HG03159 (cell line): ENCODE measurements at regions not wholly inside any gene's neighbourhood (a gene's known extent, or its start where the extent isn't known, plus 50 kb on each side); places are given as distances from the start of the nearest gene placed in this dataset.

Source experiments
- ATAC-seq: cut with Tn5 transposase; IDR thresholded peaks from one replicate; pipeline ENCODE4 v1.9.1; 2021; ENCODE audit warnings: mild to moderate bottlenecking, moderate library complexity; ENCODE audit not compliant: unreplicated experiment

DNA sequence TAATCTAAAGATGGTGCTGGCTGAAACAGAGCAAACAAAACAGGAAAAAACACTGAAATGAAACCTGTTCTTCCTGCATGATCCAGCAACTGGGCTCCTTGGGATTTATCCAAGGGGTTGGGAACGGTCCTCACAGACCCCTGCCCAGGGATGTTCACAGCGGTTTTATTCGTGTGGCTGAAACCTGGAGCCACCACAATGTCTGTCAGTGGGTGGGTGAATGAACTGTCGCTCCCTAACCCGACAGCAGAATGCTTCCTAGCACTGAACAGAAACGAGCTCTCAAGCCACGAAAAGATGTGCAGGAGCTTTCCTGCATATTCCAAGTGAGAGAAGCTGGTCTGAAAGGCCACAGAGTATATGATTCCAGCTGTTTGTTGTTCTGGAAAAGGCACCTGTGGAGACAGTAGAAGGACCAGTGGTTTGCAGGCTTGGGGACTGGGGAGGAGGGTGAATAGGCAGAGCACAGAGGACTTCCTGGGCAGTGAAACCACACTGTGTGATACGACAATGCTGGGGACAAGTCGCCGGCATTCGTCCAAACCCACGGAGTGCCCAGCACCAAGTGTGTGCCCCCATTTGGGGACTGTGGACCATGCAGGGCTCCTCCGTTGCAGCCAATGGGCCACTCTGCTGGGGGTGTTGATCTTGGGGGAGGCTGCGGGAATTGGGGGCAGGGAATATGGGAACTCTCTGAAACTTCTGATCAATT is 73.9 kb downstream of the TEX29 start:
- ATAC-seq: no peak

DNA sequence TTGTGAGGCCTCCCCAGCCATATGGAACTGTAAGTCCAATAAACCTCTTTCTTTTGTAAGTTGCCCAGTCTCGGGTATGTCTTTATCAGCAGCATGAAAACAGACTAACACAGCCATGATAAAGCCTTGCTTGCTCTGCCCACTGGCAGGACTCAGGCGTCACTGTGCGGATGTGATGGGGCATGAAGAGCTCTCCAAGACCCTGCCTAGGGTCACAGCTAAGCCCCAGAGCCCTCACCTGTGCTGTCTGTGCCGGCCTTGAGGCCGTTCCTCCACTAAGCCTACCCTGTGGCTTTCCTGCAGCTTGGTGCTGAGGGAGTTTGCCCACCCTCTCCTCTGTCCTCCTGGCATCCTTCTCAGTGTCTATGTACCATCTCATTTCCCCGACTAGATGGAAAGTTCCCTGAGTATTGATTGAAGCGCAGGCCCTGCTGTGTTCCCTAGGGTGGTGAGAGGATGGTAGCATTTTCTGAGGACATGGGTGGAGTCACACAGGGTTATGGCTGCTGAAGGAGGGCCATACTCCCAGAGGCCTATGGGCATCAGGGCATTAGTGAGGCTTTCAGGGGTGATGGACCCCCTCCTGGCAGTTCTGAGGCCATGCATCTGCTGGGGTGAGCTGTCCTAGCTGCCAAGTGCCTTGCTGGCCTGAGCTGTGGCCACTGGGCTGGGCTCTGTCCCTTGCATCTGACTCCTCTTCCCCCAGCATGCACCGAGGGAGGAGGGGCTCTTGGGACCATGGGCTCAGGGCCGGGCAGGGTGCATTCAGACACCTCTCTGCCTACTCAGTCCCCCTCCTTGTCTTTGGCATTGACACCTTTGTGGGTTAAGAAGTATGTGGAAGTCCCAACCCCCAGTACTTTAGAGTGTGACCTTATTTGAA is 75.3 kb downstream of the TEX29 start:
- no peak for ATAC-seq

DNA sequence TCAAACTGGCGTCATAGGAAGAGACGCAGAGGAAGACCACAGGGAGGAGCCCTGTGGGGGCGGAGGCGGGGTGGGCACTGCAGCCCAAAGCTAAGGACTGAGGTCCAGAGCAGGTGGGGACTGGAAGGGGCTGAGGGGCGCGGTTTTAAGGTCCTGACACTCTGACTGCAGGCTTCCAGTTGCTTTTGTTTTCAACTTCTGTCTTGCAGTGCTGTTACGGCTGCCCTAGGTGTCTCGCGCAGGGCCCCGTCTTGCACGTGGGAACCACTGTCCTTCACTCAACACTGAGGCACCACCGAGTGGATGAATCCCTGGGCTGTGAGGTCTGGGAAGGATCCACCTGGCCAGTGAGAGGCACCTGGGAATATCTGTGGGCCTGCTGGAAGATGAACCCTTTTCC is 76.0 kb downstream of the TEX29 start:
- no peak for ATAC-seq

- no peak for ATAC-seq
Observed at GRCh38 chr13:111397202-111397880, 76.9 kb downstream of the TEX29 start.

DNA sequence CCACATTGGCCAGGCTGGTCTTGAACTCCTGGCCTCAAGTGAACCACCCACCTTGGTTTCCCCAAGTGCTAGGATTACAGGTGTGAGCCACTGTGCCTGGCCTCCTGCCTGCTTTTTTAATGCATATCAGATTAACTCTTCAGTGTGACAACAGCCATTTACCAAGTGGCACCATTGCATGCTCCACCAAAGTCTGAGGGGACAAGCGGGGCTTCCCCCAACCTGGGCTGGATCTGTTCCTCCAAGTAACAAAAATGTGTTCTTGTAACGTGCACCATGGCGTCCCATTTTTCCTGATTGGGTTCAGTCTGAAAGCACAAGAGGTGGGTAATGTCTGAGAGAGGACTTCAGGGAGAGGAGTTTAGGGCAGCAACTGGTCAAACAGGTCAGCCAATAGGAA is 77.8 kb downstream of the TEX29 start:
- no peak for ATAC-seq

- ATAC-seq: no peak
Observed at GRCh38 chr13:111398715-111399299, 78.4 kb downstream of the TEX29 start.

GRCh38 chr13:111399334-111399733 is 78.9 kb downstream of the TEX29 start:
- ATAC-seq: no peak

GRCh38 chr13:111399776-111400538 is 79.5 kb downstream of the TEX29 start:
- no peak for ATAC-seq

- no peak for ATAC-seq
Observed at GRCh38 chr13:111401151-111401550, 80.7 kb downstream of the TEX29 start.

DNA sequence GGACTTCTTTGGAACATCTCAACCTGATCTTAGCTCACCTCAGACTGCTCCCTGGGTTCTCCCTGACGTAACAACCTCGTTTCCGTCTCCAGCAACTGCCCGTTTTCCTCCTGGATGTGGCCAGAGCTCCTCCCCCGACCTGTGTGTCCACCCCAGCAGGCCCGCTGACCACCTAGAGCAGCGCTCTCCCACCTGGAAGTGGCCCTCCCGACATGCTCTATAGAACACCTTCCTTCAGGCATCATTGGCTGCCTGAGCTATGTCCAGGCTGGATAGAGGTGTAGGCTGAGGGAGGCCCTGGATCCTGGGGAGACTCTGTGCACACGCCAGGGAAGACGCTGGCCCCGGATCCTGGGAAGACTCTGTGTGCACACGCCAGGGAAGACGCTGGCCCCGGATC is 81.3 kb downstream of the TEX29 start:
- no peak for ATAC-seq

GRCh38 chr13:111402441-111402840 is 82.0 kb downstream of the TEX29 start:
- no peak for ATAC-seq

DNA sequence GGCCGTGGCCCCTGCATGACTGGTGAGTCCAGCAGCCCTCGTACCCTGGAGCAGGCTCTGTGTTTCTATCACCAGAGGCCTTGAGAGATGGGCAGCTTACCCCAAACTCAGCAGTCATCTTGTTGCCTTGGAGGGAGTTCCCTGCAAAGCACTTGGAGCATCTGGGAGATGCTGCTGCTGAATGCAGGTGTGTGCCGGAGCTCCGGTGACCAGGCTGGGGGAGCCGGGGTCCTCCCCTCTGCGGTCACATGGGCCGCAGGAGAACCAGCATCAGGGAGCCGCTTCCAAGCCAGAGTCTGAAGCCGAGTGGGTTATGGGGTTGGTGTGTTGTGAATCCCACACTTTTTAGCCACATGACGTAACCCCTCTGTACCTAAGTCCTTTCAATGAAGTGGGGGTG is 82.8 kb downstream of the TEX29 start:
- no peak for ATAC-seq

DNA sequence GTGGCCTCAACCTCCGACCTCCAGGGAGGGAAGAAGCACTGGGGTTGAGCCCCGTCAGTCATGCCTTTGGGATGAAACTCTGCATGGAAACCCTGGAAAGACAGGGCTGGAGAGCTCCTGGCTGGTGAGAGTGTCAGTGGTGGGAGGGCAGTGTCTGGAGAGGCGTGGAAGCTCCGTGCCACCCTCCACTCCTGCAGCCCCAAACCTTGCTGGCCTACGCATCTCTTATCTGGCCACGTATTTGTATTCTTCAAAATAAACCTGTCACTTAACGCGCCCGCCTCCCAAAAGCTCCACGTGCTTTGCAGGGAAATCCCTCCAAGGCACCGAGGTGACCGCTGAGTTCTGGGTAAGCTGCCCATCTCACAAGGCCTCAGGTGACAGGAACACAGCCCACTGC is 84.3 kb downstream of the TEX29 start:
- no peak for ATAC-seq

- no peak for ATAC-seq
Observed at GRCh38 chr13:111406636-111407035, 86.2 kb downstream of the TEX29 start.

DNA sequence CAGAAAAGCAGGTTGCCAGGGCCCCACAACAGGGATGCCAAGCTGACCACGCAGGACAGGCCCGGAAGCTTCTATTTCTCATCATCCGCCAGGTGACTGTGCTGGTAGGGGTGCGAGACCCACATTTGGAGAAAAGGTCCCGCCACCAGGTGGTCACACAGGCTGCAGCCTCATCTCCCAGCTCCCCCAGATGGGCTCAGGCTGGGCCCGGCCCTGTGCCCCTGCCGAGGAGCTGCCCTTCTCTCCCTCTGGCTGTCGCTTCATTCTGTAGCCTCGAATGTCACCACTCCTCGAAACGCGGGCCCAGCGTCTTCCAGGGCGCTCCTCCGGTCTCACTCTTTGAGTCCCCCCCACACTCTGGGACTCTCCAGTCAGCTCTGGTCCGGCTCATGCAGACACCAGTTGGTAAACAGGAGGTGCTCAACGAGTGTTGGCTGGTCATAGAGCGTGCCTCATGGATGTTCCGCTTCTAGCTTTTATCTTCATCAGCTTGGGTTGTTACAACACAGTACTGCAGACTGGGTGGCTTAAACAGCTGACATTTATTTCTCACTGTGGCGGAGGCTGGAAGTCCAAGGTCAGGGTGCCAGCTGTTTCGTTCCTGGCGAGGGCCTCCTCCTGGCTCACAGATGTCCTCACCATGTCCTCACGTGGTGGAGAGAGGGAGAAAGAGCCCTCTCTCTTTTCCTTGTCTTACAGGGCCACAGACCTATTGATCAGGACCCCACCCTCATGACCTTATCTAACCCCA is 87.1 kb downstream of the TEX29 start:
- no peak for ATAC-seq

- ATAC-seq: no peak
Observed at GRCh38 chr13:111409413-111409812, 89.0 kb downstream of the TEX29 start.

DNA sequence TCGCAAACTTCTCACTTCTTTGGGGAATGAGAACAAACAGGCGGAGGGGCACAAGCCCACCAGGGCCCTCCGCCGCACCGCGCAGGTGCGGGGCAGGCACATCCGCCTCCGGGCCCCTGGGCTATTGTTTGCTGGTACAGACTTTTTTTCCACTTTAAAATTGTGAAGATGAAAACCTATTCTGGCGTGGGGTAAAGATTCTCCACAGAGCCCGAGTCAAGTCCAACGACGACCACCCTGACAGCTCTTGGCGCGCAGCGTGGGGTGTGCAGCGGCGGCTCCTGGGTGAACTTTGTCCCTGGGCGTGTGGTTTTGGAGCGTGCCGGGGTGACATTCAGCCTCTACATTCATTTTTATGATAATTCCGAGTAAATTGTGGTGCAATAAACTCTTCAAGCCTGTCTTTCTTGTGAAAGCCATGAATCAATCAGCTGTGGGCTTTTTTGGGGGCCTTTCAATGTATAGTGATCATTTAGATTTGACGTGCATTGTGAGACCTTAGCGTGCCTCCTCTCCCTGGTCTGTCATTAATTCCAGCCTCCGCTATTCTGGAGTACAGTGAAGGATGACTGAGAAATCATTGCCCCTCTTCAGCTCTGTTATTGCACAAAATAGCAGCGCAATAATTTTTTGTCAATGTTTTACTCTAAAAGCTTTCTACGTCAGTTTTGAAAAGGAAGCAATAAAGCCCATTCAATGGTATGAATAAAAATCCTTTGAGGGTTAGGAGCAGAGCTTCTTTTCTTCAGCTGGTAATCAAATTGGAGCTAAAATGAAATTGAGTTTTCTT is 90.0 kb downstream of the TEX29 start:
- ATAC-seq: no peak

- no peak for ATAC-seq
Observed at GRCh38 chr13:111411151-111411858, 90.9 kb downstream of the TEX29 start.
